Smooth muscle cell (in vitro differentiated cells): ENCODE measurements at regions not wholly inside any gene's neighbourhood (a gene's known extent, or its start where the extent isn't known, plus 50 kb on each side); places are given as distances from the start of the nearest gene placed in this dataset.

Source experiments
- DNase-seq: peaks from one replicate; lab custom pipeline; 2025; ENCODE audit not compliant: unreplicated experiment; lab: John Stamatoyannopoulos, UW
- H2AFZ ChIP-seq: fragments of 200-600 bp; sonication (generic); 2 replicates; pipeline ENCODE4 v1.6.0; 2016; ENCODE audit warnings: antibody characterized with exemption, low read depth, mild to moderate bottlenecking
- H3F3A ChIP-seq: fragments of 200-600 bp; sonication (generic); 2 replicates; pipeline ENCODE4 v1.6.0; 2017; ENCODE audit warnings: antibody characterized with exemption, low read depth
- H3K27ac ChIP-seq: fragments of 200-600 bp; sonication (generic); 2 replicates; pipeline ENCODE4 v1.5.1; 2016; ENCODE audit warnings: low read depth, mild to moderate bottlenecking
- H3K27me3 ChIP-seq: fragments of 200-600 bp; sonication (generic); 2 replicates; pipeline ENCODE4 v1.6.1; 2016; ENCODE audit warnings: low read depth, mild to moderate bottlenecking
- H3K36me3 ChIP-seq: fragments of 200-600 bp; sonication (generic); 2 replicates; pipeline ENCODE4 v1.5.1; 2016; ENCODE audit warnings: low read depth
- H3K4me1 ChIP-seq: fragments of 200-600 bp; sonication (generic); 2 replicates; pipeline ENCODE4 v1.5.1; 2016; ENCODE audit warnings: low read depth
- H3K4me2 ChIP-seq: fragments of 200-600 bp; sonication (generic); 2 replicates; pipeline ENCODE4 v1.6.0; 2016; ENCODE audit warnings: mild to moderate bottlenecking
- H3K4me3 ChIP-seq: fragments of 200-600 bp; sonication (generic); 2 replicates; pipeline ENCODE4 v1.5.1; 2016; ENCODE audit warnings: mild to moderate bottlenecking
- H3K79me2 ChIP-seq: fragments of 200-600 bp; sonication (generic); 2 replicates; pipeline ENCODE4 v1.6.0; 2016; ENCODE audit warnings: low read depth, mild to moderate bottlenecking
- H3K9ac ChIP-seq: fragments of 200-600 bp; sonication (generic); 2 replicates; pipeline ENCODE4 v1.6.0; 2016; ENCODE audit warnings: low read depth
- H3K9me3 ChIP-seq: fragments of 200-600 bp; sonication (generic); replicated peaks from 2 replicates; pipeline ENCODE4 v1.5.1; 2016; ENCODE audit warnings: low read depth
- H4K20me1 ChIP-seq: fragments of 200-600 bp; sonication (generic); 2 replicates; pipeline ENCODE4 v1.6.0; 2016; ENCODE audit warnings: low read depth
- WGBS: methylation state at CpG from one replicate; pipeline ENCODE4 v1.1.7; 2016; ENCODE audit warnings: low lambda C conversion rate; 5-methylcytosine and 5-hydroxymethylcytosine counted together
- TF ChIP-seq, protein P1 (sequence below): fragments of 200-600 bp; sonication (generic); IDR thresholded peaks from 2 replicates; pipeline ENCODE4 v1.5.1; 2017; ENCODE audit warnings: borderline replicate concordance, mild to moderate bottlenecking, antibody characterized with exemption; ENCODE audit not compliant: insufficient read depth, poor library complexity, severe bottlenecking

DNA sequence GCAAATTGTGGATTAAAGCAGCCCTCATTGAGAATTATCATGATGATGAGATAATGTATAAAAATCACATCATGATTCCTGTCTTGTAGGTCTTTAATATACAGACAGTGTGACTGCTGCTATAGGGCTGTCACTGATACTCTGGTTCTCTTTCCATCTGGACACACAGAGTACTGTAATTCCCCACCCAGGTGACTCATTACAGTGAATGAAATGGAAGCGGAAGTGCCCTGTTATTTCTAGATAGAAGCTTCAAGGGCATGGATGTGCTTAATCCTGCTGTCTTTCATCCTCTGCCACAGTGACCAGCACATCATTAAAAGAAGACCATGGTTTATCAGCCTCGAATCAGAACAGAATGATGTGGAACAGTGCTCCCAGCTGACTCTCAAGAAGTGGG lies 1234.0 kb downstream of the SORCS3 start:
- Histone ChIP-seq H3K4me2 (no peak overlapping the region), H3K79me2 (no peaks in the 10 kb centered on the region), H4K20me1 (no peaks in the 10 kb centered on the region), H3F3A (no peaks in the 10 kb centered on the region), H3K4me3 (no peak overlapping the region), H3K27ac (no peak overlapping the region), H3K9me3 (no peaks in the 10 kb centered on the region), H3K9ac (no peak overlapping the region), H3K4me1 (no peaks in the 10 kb centered on the region), H2AFZ (no peak overlapping the region), H3K27me3 (no peaks in the 10 kb centered on the region), H3K36me3 (no peaks in the 10 kb centered on the region)
- 56% methylated on average over 2 of the region's 2 CpGs for WGBS
- no peak for DNase-seq
- TF ChIP-seq, protein P1, sequence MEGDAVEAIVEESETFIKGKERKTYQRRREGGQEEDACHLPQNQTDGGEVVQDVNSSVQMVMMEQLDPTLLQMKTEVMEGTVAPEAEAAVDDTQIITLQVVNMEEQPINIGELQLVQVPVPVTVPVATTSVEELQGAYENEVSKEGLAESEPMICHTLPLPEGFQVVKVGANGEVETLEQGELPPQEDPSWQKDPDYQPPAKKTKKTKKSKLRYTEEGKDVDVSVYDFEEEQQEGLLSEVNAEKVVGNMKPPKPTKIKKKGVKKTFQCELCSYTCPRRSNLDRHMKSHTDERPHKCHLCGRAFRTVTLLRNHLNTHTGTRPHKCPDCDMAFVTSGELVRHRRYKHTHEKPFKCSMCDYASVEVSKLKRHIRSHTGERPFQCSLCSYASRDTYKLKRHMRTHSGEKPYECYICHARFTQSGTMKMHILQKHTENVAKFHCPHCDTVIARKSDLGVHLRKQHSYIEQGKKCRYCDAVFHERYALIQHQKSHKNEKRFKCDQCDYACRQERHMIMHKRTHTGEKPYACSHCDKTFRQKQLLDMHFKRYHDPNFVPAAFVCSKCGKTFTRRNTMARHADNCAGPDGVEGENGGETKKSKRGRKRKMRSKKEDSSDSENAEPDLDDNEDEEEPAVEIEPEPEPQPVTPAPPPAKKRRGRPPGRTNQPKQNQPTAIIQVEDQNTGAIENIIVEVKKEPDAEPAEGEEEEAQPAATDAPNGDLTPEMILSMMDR = no peak

DNA sequence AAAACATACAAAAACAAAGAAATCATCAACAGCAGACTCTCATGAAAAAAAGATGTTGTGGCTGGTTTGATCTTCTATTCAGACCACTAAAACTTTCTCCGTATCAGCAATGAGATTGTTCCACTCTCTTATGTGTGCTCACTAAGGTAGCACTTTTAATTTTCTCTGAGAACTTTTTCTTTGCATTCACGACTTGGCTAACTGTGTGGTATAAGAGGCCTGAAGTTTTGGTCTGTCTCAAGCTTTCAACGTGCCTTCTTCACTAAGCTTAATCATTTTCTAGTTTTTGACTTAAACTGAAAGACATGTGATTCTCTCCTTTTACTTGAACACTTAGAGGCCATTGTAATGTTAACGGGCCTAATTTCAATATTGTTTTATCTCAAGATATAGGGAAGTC lies 1231.6 kb downstream of the SORCS3 start:
- TF ChIP-seq, protein P1 = no peak
- no peak overlapping the region for H3K4me2 ChIP-seq
- no peaks in the 10 kb centered on the region for H3K9me3 ChIP-seq
- H3K9ac ChIP-seq = no peak overlapping the region
- H3F3A ChIP-seq = no peaks in the 10 kb centered on the region
- no peaks in the 10 kb centered on the region for H3K79me2 ChIP-seq
- no peaks in the 10 kb centered on the region for H3K36me3 ChIP-seq
- H3K4me3 ChIP-seq = no peak overlapping the region
- H4K20me1 ChIP-seq = no peaks in the 10 kb centered on the region
- H2AFZ ChIP-seq = no peak overlapping the region
- no peak overlapping the region for H3K27ac ChIP-seq
- H3K4me1 ChIP-seq = no peaks in the 10 kb centered on the region
- no peaks in the 10 kb centered on the region for H3K27me3 ChIP-seq
- no peak for DNase-seq
- 62% methylated on average over 4 of the region's 4 CpGs for WGBS

DNA sequence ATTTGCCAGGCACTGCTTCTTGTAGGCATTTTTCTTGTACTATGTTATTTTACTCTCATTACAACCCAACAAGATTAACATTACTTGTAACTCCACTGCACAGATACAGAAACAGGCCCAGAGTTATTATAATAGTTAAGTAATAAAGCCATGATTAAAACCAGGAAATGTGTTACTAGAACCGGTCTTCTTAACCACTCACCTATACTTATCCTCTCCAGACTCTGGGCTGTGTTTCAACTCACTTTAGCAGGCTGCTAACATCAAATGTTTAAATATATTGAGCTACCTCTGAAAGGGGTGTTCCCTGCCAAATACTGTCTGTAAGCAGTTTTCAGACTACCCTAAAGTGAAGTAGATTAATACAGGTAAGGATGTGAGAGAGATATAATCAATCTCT lies 1227.8 kb downstream of the SORCS3 start:
- Histone ChIP-seq H3K36me3 (no peaks in the 10 kb centered on the region), H4K20me1 (no peaks in the 10 kb centered on the region), H3K9me3 (no peaks in the 10 kb centered on the region), H3F3A (no peaks in the 10 kb centered on the region), H2AFZ (no peak overlapping the region), H3K4me2 (no peak overlapping the region), H3K79me2 (no peaks in the 10 kb centered on the region), H3K9ac (no peak overlapping the region), H3K4me3 (no peak overlapping the region), H3K4me1 (no peaks in the 10 kb centered on the region), H3K27ac (no peak overlapping the region), H3K27me3 (no peaks in the 10 kb centered on the region)
- 85% methylated on average over 1 of the region's 1 CpG for WGBS
- TF ChIP-seq, protein P1 = no peak
- DNase-seq = no peak

DNA sequence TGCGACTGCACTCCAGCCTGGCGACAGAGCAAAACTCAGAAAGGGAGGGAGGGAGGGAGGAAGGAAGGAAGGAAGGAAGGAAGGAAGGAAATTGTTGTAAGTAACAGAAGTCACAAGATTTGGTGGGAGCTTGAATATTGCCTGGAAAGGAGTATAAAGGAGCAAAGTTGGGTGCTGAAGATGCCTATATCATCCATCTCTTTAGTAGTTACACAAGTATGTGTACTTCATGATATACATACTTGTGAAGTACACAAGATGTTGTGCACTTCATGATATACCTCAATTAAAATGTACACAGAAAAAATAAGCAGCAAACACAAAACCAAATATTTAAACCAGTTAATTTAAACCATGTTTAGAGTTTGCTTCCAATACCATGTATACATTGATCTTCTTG lies 1223.8 kb downstream of the SORCS3 start:
- H3K9me3 ChIP-seq = no peaks in the 10 kb centered on the region
- no peak for DNase-seq
- H4K20me1 ChIP-seq = no peaks in the 10 kb centered on the region
- H3K4me1 ChIP-seq = no peaks in the 10 kb centered on the region
- H3K27ac ChIP-seq = no peak overlapping the region
- no peak overlapping the region for H3K4me3 ChIP-seq
- H3K9ac ChIP-seq = no peak overlapping the region
- no peaks in the 10 kb centered on the region for H3K36me3 ChIP-seq
- no peaks in the 10 kb centered on the region for H3K79me2 ChIP-seq
- no peak overlapping the region for H3K4me2 ChIP-seq
- WGBS = 80% methylated on average over 2 of the region's 2 CpGs
- no peak overlapping the region for H2AFZ ChIP-seq
- no peaks in the 10 kb centered on the region for H3F3A ChIP-seq
- TF ChIP-seq, protein P1 = no peak
- no peaks in the 10 kb centered on the region for H3K27me3 ChIP-seq
